H1 (cell line): ENCODE measurements at regions not wholly inside any gene's neighbourhood (a gene's known extent, or its start where the extent isn't known, plus 50 kb on each side); places are given as distances from the start of the nearest gene placed in this dataset.
A peak's percentile ranks its signal among the peaks of the same experiment; 100 is the strongest.

ENCODE experiments used
- BACH1 ChIP-seq: IDR thresholded peaks from 2 replicates; pipeline ENCODE4 v1.6.1; 2012; ENCODE audit warnings: low read length, improper control_type of control experiment
- CBX5 ChIP-seq: fragments of 300-800, 300-1000 bp; sonication (generic); IDR thresholded peaks from 2 replicates; pipeline ENCODE4 v1.7.1; 2016; ENCODE audit warnings: antibody characterized with exemption, low read length, low read depth
- CREB1 ChIP-seq: IDR thresholded peaks from 2 replicates; pipeline ENCODE4 v1.6.1; 2012; ENCODE audit warnings: inconsistent platforms
- EGR1 ChIP-seq: IDR thresholded peaks from 2 replicates; pipeline ENCODE4 v1.6.1; 2011; ENCODE audit warnings: low read depth, low read length, borderline replicate concordance
- EP300 ChIP-seq, 2 experiments: IDR thresholded peaks; 1 replicate in 1 of 2; 2 replicates in 1 of 2; pipeline ENCODE4 v1.6.1; 2011 to 2012; ENCODE audit warnings: low read depth in 2 of 2, low read length in 2 of 2, mild to moderate bottlenecking in 2 of 2, borderline replicate concordance in 1 of 2, inconsistent platforms in 1 of 2, moderate library complexity in 1 of 2
- EZH2 ChIP-seq: fragments of 200-600 bp; sonication (generic); IDR thresholded peaks from 2 replicates; pipeline ENCODE4 v1.7.1; 2012; ENCODE audit warnings: low read depth, mild to moderate bottlenecking, moderate library complexity, low read length, inconsistent platforms; ENCODE audit not compliant: severe bottlenecking
- GABPA ChIP-seq: IDR thresholded peaks from 2 replicates; pipeline ENCODE4 v1.6.1; 2011; ENCODE audit warnings: mild to moderate bottlenecking, low read length, moderate library complexity, borderline replicate concordance; ENCODE audit not compliant: insufficient read depth
- GTF2F1 ChIP-seq: IDR thresholded peaks from 2 replicates; pipeline ENCODE4 v1.6.1; 2012; ENCODE audit warnings: low read depth, low read length, improper control_type of control experiment, borderline replicate concordance
- HDAC2 ChIP-seq, 2 experiments: fragments of 300-600 bp in 1 of 2; sonication (generic) in 1 of 2; IDR thresholded peaks; 2 replicates each; pipeline ENCODE4 v1.6.1; 2011 to 2012; ENCODE audit warnings: low read depth in 2 of 2, low read length in 2 of 2, mild to moderate bottlenecking in 2 of 2, moderate library complexity in 2 of 2, borderline replicate concordance in 1 of 2, inconsistent platforms in 1 of 2
- KDM4A ChIP-seq: IDR thresholded peaks from one replicate; pipeline ENCODE4 v1.7.1; 2012; ENCODE audit warnings: low read depth, mild to moderate bottlenecking, moderate library complexity, low read length, inconsistent platforms; ENCODE audit not compliant: severe bottlenecking
- MAX ChIP-seq: IDR thresholded peaks from 2 replicates; pipeline ENCODE4 v1.6.1; 2012; ENCODE audit warnings: inconsistent platforms
- NANOG ChIP-seq: IDR thresholded peaks from 2 replicates; pipeline ENCODE4 v1.6.1; 2011; ENCODE audit warnings: low read length, low read depth, mild to moderate bottlenecking, inconsistent platforms; ENCODE audit not compliant: insufficient read depth, poor library complexity, severe bottlenecking
- NRF1 ChIP-seq: IDR thresholded peaks from 2 replicates; pipeline ENCODE4 v1.6.1; 2011; ENCODE audit warnings: mild to moderate bottlenecking, low read depth, low read length, improper control_type of control experiment
- PHF8 ChIP-seq: fragments of 200-600 bp; sonication (generic); conservative IDR thresholded peaks from 2 replicates; pipeline ENCODE4 v1.7.1; 2012; ENCODE audit warnings: low read depth, mild to moderate bottlenecking, inconsistent platforms, low read length, moderate library complexity
- POLR2AphosphoS5 ChIP-seq: IDR thresholded peaks from 2 replicates; pipeline ENCODE4 v1.6.1; 2011; ENCODE audit warnings: low read depth, low read length
- RBBP5 ChIP-seq: IDR thresholded peaks from 2 replicates; pipeline ENCODE4 v1.7.1; 2012; ENCODE audit warnings: low read depth, mild to moderate bottlenecking, inconsistent platforms, low read length, moderate library complexity, borderline replicate concordance
- RNF2 ChIP-seq: fragments of 200-900, 300-1000 bp; sonication (generic); IDR thresholded peaks from 2 replicates; pipeline ENCODE4 v1.7.1; 2016; ENCODE audit warnings: borderline replicate concordance, low read depth, mild to moderate bottlenecking, antibody characterized with exemption, low read length; ENCODE audit not compliant: poor library complexity, severe bottlenecking; ENCODE audit errors: missing control alignments
- SP1 ChIP-seq: IDR thresholded peaks from 2 replicates; pipeline ENCODE4 v1.6.1; 2011; ENCODE audit warnings: low read depth, low read length
- TEAD4 ChIP-seq: IDR thresholded peaks from 2 replicates; pipeline ENCODE4 v1.6.1; 2012; ENCODE audit warnings: low read depth, low read length, inconsistent platforms, mixed read lengths
- YY1 ChIP-seq: IDR thresholded peaks from 2 replicates; pipeline ENCODE4 v1.6.1; 2011; ENCODE audit warnings: low read depth, mild to moderate bottlenecking, low read length
- ZNF274 ChIP-seq: IDR thresholded peaks from 2 replicates; pipeline ENCODE4 v1.7.0; 2012; ENCODE audit warnings: low read length, borderline replicate concordance; ENCODE audit errors: extremely low read depth

DNA sequence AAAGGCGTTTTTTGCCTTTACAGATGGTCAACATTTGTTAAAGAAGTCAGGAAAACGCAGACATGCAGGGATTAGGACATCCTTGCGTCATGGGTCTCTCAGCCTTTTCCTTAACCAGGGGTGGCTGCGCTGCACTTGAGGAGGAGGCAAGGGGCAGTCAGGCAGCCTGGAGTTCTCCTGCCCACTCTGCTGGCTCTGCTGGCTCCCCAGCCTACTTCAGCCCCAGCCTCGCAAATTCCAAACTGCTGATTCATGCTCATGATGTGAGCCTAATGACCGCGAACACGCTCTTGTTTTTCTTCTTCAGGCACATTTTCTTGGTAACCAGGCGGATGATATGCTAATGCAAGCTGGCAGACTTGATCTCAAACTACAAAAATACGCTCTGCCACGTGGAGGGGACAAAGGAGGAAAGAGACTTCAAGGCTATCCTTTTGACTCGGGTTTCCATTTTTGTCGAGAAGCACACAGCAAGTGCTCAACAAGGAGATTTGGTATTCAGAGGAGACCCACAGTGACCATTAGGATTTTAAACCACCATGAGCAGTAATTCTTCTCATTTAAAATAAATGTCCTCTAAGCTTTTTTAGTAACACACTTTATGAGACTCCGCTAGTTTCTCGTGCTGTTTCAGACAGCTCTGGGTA lies 290.3 kb upstream of the STXBP5 start (continued):
- TF ChIP-seq CREB1 (no peak), BACH1 (peak; percentile 87), NANOG (no peak), NRF1 (no peak), RBBP5 (no peak), MAX (peak; percentile 86), HDAC2 (IDR thresholded peaks at IDR 0.05; ENCODE audit: borderline replicate concordance in 1 of 2, low read depth in 2 of 2, low read length in 2 of 2) (no peak), TEAD4 (peak; percentile 56; the same call in 1 of the 2 replicates), POLR2AphosphoS5 (peak; percentile 47; the same call in 1 of the 2 replicates), CBX5 (no peak), SP1 (0 out of 2 replicates have a peak, but pooled peaks have one; percentile 26), ZNF274 (no peak), GABPA (no peak), PHF8 (no peak), EP300 (IDR thresholded peaks at IDR 0.05; ENCODE audit: borderline replicate concordance in 1 of 2, low read depth in 2 of 2, low read length in 2 of 2) (no peak), EZH2 (no peak), RNF2 (no peak), YY1 (peak; percentile 54; the same call in 1 of the 2 replicates), EGR1 (no peak), KDM4A (no peak), GTF2F1 (no peak)
